ENCODE measurements at regions not wholly inside any gene's neighbourhood (a gene's known extent, or its start where the extent isn't known, plus 50 kb on each side); places are given as distances from the start of the nearest gene placed in this dataset.

GRCh38 chr22:49361164-49361563 is 466.5 kb downstream of the BRD1 start:
- no peak overlapping the region for H3K27ac ChIP-seq
- H3K4me3 ChIP-seq = no peak overlapping the region
- intact Hi-C loops (cut with DNase I) = no loop called here
- no peaks in the 10 kb centered on the region for H3K36me3 ChIP-seq
- no peaks in the 10 kb centered on the region for H3K4me1 ChIP-seq
- no peaks in the 10 kb centered on the region for H3K9me3 ChIP-seq
- no peak for TF ChIP-seq EP300 (IDR thresholded peaks at IDR 0.05)
- TF ChIP-seq POLR2AphosphoS5 (IDR thresholded peaks at IDR 0.05) = no peak
- no peak for TF ChIP-seq POLR2A (IDR thresholded peaks at IDR 0.05)
- no peak for DNase-seq
- peaks cover 0 to 26% (median 9%) of the 10 kb centered on the region in 3 donors for H3K27me3 ChIP-seq
- WGBS, 2 donors = 44 to 51% methylated on average over 4 of the region's 4 CpGs

- Histone ChIP-seq H3K4me3 (no peak overlapping the region), H3K36me3 (no peaks in the 10 kb centered on the region), H3K27me3 (peaks cover 0 to 30% (median 9%) of the 10 kb centered on the region in 3 donors), H3K27ac (no peak overlapping the region), H3K9me3 (no peaks in the 10 kb centered on the region), H3K4me1 (no peaks in the 10 kb centered on the region)
- no peak for DNase-seq
- WGBS, 2 donors = 48 to 58% methylated on average over 3 of the region's 3 CpGs
- no peak for TF ChIP-seq CTCF (IDR thresholded peaks at IDR 0.05)
- no peak for TF ChIP-seq EP300 (IDR thresholded peaks at IDR 0.05)
- no peak for TF ChIP-seq POLR2AphosphoS5 (IDR thresholded peaks at IDR 0.05)
- intact Hi-C loops (cut with DNase I) = no loop called here
Observed at GRCh38 chr22:49360746-49361145, 466.9 kb downstream of the BRD1 start.

GRCh38 chr22:49359076-49359475 is 468.6 kb downstream of the BRD1 start:
- Histone ChIP-seq H3K27ac (no peak overlapping the region), H3K4me1 (no peaks in the 10 kb centered on the region), H3K36me3 (no peaks in the 10 kb centered on the region), H3K27me3 (peaks cover 0 to 46% (median 19%) of the 10 kb centered on the region in 3 donors), H3K9me3 (no peaks in the 10 kb centered on the region), H3K4me3 (no peak overlapping the region)
- WGBS, 2 donors = 64 to 68% methylated on average over 8 of the region's 8 CpGs
- no peak for DNase-seq
- no peak for TF ChIP-seq CTCF (IDR thresholded peaks at IDR 0.05)
- TF ChIP-seq POLR2A (IDR thresholded peaks at IDR 0.05) = no peak
- no peak for TF ChIP-seq EP300 (IDR thresholded peaks at IDR 0.05)
- intact Hi-C loops (cut with DNase I) = no loop called here

- Histone ChIP-seq H3K4me1 (no peaks in the 10 kb centered on the region), H3K4me3 (no peak overlapping the region), H3K36me3 (no peaks in the 10 kb centered on the region), H3K27me3 (peaks cover 0 to 59% (median 27%) of the 10 kb centered on the region in 3 donors), H3K9me3 (no peaks in the 10 kb centered on the region), H3K27ac (no peak overlapping the region)
- no peak for TF ChIP-seq POLR2AphosphoS5 (IDR thresholded peaks at IDR 0.05)
- no peak for TF ChIP-seq CTCF (IDR thresholded peaks at IDR 0.05)
- no peak for TF ChIP-seq POLR2A (IDR thresholded peaks at IDR 0.05)
- TF ChIP-seq EP300 (IDR thresholded peaks at IDR 0.05) = no peak
- intact Hi-C loops (cut with DNase I) = no loop called here
- no peak for DNase-seq
- WGBS, 2 donors = 82 to 90% methylated on average over 20 of the region's 20 CpGs
Observed at GRCh38 chr22:49357661-49358440, 469.8 kb downstream of the BRD1 start.

- WGBS, 2 donors = 81 to 94% methylated on average over 3 of the region's 3 CpGs
- Histone ChIP-seq H3K4me3 (no peak overlapping the region), H3K9me3 (no peaks in the 10 kb centered on the region), H3K4me1 (no peaks in the 10 kb centered on the region), H3K27me3 (peaks cover 0 to 72% (median 27%) of the 10 kb centered on the region in 3 donors), H3K36me3 (no peaks in the 10 kb centered on the region), H3K27ac (no peak overlapping the region)
- intact Hi-C loops (cut with DNase I) = no loop called here
- DNase-seq = no peak
- no peak for TF ChIP-seq CTCF (IDR thresholded peaks at IDR 0.05)
- TF ChIP-seq POLR2AphosphoS5 (IDR thresholded peaks at IDR 0.05) = no peak
- no peak for TF ChIP-seq POLR2A (IDR thresholded peaks at IDR 0.05)
- no peak for TF ChIP-seq EP300 (IDR thresholded peaks at IDR 0.05)
Observed at GRCh38 chr22:49356428-49356827, 471.2 kb downstream of the BRD1 start.
